GM12873 (cell line): ENCODE measurements at regions not wholly inside any gene's neighbourhood (a gene's known extent, or its start where the extent isn't known, plus 50 kb on each side); places are given as distances from the start of the nearest gene placed in this dataset.

Experiments
- CTCF ChIP-seq: IDR thresholded peaks from 2 replicates; pipeline ENCODE4 v1.5.1; 2012; ENCODE audit warnings: low read depth, mild to moderate bottlenecking, moderate library complexity, low read length, control low read depth; ENCODE audit not compliant: insufficient read depth; ENCODE audit errors: missing control alignments

DNA sequence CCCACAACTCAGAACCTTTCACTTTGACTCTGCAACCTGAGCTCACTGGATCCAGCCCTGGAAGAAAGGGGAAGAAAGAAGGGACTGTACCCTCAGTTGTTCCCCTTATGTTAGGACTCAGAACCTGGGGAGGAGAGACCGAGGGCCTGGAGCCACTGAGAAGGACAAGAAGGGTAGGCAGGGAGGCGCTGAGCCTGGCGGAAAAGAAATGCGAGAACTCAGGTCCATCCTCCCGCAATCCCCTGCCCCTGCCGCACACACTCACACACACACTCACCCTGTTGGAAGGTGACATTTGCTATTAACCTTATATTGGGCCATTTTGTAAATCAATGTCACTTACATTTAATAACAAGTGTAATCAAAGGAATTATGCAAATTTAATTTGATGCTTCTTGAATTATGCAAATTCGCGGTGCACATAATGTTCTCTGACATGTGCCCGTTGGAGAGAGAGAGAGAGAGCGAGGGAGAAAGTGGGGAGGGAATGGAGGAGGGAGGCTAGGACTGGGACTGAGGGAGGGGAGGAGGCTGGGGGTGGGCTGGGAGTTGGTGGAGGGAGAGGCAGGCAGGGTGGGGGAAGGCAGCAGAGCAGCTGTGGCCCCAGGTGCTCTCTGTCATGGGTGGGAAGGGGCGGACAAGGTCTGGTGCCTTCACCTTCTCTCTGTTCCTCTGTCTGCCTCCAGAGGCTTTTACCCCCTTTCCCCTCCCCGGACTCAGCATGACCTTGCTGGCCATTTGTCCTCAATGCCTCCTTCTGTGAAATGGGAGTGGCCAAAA lies 99.6 kb upstream of the PAX2 start:
- no peak for TF ChIP-seq CTCF

DNA sequence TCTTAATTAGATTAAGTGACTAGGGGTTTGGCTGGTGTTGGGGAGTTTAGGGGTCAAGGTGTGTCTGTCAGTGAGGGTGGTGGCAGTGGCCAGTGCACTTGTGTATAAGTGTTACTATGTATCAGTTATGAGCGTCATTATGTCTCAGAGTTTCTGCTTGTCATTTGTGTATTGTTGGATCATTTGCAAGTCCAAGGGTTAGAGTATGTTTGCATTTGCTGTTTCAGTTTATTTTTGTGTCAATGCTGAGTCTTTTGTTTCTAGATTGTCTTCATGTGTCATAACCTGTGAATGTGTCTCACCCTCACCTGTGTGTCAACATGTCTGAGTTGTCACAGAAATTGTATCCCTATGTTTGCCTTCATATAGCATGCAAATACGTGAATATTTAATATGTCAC lies 97.5 kb upstream of the PAX2 start:
- no peak for TF ChIP-seq CTCF

- TF ChIP-seq CTCF, result no peak
Observed at GRCh38 chr10:100650693-100651092, 94.7 kb upstream of the PAX2 start.

GRCh38 chr10:100651916-100652315 lies 93.5 kb upstream of the PAX2 start:
- no peak for TF ChIP-seq CTCF

DNA sequence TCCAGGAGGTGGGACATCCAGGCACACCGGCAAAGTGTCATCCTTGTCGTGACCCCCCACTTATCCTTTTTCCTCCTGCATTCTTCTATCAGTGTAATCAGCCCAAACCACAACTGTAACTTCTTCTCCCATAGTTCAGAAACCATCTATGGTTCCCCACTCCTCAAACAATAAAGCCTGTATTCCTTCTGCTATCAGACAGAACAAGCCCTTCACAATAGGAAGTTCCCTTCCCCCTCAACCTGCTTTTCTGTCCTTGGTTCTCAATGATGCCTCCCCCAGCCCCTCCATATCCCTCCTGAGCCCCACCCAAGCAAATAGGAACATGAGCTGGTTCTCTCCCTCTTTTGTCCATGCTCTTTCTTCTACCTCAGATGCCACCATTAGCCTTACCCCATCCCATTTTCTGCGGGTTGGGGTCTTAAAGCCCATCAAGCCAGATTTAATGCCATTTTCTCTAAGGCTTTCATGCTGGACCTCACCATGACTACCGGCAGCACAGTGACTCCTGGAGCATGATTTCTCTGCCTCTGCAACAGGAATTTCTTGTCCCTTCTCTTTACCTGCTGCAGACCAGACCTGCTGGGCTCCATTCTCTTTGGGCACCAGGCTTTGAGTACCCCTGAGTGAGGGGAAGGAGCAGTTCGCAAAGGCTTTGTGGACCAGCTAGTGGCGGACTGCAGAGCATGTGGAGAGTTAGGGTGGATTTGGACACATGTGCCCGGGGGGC lies 92.8 kb upstream of the PAX2 start:
- no peak for TF ChIP-seq CTCF

- TF ChIP-seq CTCF, result no peak
Observed at GRCh38 chr10:100653238-100653956, 92.0 kb upstream of the PAX2 start.
